KMS-11 (cell line): ENCODE measurements at regions not wholly inside any gene's neighbourhood (a gene's known extent, or its start where the extent isn't known, plus 50 kb on each side); places are given as distances from the start of the nearest gene placed in this dataset.

Experiments used
- H2AFZ ChIP-seq: fragments of 200-600 bp; sonication (generic); 2 replicates; pipeline ENCODE4 v1.6.1; 2016; ENCODE audit warnings: antibody characterized with exemption, mixed run types, low read depth
- H3K27ac ChIP-seq: fragments of 200-600 bp; sonication (generic); 2 replicates; pipeline ENCODE4 v1.6.1; 2016; ENCODE audit warnings: mild to moderate bottlenecking, mixed run types
- H3K27me3 ChIP-seq: fragments of 200-600 bp; sonication (generic); 2 replicates; pipeline ENCODE4 v1.6.1; 2017; ENCODE audit warnings: mild to moderate bottlenecking, low read depth, mixed run types, moderate library complexity; ENCODE audit not compliant: insufficient read depth
- H3K36me3 ChIP-seq: fragments of 200-600 bp; sonication (generic); 2 replicates; pipeline ENCODE4 v1.6.1; 2017; ENCODE audit warnings: mild to moderate bottlenecking, mixed run types; ENCODE audit not compliant: insufficient read depth
- H3K4me1 ChIP-seq: fragments of 200-600 bp; sonication (generic); 2 replicates; pipeline ENCODE4 v1.6.1; 2016; ENCODE audit warnings: mild to moderate bottlenecking, low read depth, mixed run types; ENCODE audit not compliant: poor library complexity, severe bottlenecking
- H3K4me2 ChIP-seq: fragments of 200-600 bp; sonication (generic); 2 replicates; pipeline ENCODE4 v1.7.0; 2016; ENCODE audit warnings: mild to moderate bottlenecking, mixed run types
- H3K4me3 ChIP-seq: fragments of 200-600 bp; sonication (generic); IDR thresholded peaks from 2 replicates; pipeline ENCODE4 v1.6.1; 2017; ENCODE audit warnings: low read depth, low read length, mixed read lengths; ENCODE audit not compliant: insufficient read depth
- H3K79me2 ChIP-seq: fragments of 200-600 bp; sonication (generic); 2 replicates; pipeline ENCODE4 v1.6.1; 2016; ENCODE audit warnings: low read depth, mixed run types; ENCODE audit not compliant: insufficient read depth
- H3K9ac ChIP-seq: fragments of 200-600 bp; sonication (generic); 2 replicates; pipeline ENCODE4 v1.6.1; 2016; ENCODE audit warnings: mild to moderate bottlenecking, mixed run types
- H4K20me1 ChIP-seq: fragments of 200-600 bp; sonication (generic); 2 replicates; pipeline ENCODE4 v1.6.1; 2016; ENCODE audit warnings: mild to moderate bottlenecking, mixed run types; ENCODE audit not compliant: insufficient read depth
- CTCF ChIP-seq: fragments of 200-600 bp; sonication (generic); conservative IDR thresholded peaks from 2 replicates; pipeline ENCODE4 v1.6.1; 2017; ENCODE audit warnings: low read depth, mild to moderate bottlenecking, antibody characterized with exemption, low read length, moderate library complexity, mixed read lengths

DNA sequence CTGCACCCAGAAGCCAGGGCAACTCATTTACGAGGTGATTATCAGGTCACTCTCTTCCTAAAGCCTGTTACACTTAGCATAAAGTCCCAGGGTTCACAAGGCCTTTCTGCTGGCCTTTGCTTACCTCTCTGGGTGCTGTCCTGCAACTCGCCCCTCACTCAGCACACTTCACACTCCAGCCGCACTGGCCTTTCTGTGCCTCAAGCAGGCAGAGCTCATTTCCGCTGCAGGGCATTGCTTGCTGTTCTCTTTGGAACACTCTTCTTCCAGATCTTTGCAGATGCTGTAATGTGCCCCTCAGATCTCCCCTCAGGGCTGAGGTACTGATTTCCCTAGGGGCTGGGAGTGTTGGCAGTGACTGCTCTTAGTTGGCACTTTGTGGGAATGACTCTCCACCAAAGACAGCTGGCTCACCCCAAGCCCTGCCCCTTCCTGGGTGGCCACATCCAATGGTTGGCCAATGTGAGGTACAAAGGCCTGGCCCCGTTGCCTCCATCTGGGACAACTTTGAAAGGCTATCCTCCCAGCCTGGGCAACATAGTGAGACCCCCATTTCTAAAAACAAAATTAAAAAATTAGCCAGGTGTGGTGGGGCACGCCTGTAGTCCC is 50.8 kb upstream of the SSBP3 start:
- Histone ChIP-seq H3K27me3 (no peaks in the 10 kb centered on the region), H3K4me1 (peaks cover 9% of the 10 kb centered on the region), H3K79me2 (no peaks in the 10 kb centered on the region), H3K4me3 (no peak overlapping the region), H3K27ac (no peak overlapping the region), H3K4me2 (no peak overlapping the region), H4K20me1 (no peaks in the 10 kb centered on the region), H2AFZ (no peak overlapping the region), H3K36me3 (no peaks in the 10 kb centered on the region), H3K9ac (no peak overlapping the region)
- TF ChIP-seq CTCF = no peak

DNA sequence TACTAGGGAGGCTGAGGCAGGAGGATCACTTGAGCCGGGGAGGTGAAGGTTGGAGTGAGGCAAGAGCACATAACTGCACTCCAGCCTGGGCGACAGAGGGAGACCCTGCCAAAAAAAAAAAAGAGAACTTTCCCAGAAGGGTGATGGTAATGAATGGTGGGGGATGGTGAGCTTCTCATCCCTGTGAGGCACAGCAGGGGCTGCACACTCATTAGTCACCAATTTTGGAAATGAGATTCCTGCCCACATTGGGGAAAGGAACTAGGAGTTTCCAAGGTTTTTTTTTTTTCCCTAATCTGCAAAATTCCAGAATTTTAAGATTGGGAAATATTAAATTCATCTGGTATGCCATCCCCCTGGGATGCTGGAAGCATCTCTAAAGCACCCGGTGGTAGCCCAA is 50.2 kb upstream of the SSBP3 start:
- Histone ChIP-seq H3K27me3 (no peaks in the 10 kb centered on the region), H3K9ac (no peak overlapping the region), H3K36me3 (no peaks in the 10 kb centered on the region), H2AFZ (no peak overlapping the region), H4K20me1 (no peaks in the 10 kb centered on the region), H3K4me2 (no peak overlapping the region), H3K27ac (no peak overlapping the region), H3K4me1 (peaks cover 9% of the 10 kb centered on the region), H3K4me3 (no peak overlapping the region), H3K79me2 (no peaks in the 10 kb centered on the region)
- no peak for TF ChIP-seq CTCF
